AG09319 (cell line): ENCODE measurements at regions not wholly inside any gene's neighbourhood (a gene's known extent, or its start where the extent isn't known, plus 50 kb on each side); places are given as distances from the start of the nearest gene placed in this dataset.

Experiments
- DNase-seq: peaks from one replicate; pipeline ENCODE4 v3.0.0-alpha.2; 2010; ENCODE audit warnings: low read depth; ENCODE audit errors: extremely low read depth
- CTCF ChIP-seq: IDR thresholded peaks from 2 replicates; pipeline ENCODE4 v1.5.1; 2011; ENCODE audit warnings: low read depth, mild to moderate bottlenecking, inconsistent platforms, low read length, moderate library complexity

GRCh38 chr3:10614168-10614567, 108.8 kb upstream of the ATP2B2 start:
- TF ChIP-seq CTCF, result no peak

GRCh38 chr3:10615715-10616114, 110.3 kb upstream of the ATP2B2 start:
- TF ChIP-seq CTCF, result no peak
- no peak for DNase-seq

More at GRCh38 chr3:10614168-10614567, 108.8 kb upstream of the ATP2B2 start:
- DNase-seq, result no peak

DNA sequence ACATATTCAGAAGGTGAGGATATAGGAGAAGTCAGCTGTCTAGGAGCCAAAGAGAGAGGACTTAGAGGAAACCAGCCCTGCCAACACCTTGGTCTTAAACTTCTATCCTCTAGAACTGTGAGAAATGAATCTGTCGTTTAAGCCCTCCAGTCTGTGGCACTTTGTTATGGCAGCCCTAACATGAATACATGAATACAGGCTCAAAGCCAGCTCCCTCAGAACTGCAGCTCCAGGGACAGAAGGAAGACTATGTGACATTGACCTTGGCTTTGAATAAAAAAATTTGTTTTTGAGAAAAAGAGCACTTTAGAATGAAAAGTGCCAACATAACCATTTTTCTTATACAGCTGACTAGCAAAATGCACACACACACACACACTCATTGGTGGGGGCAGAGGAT, 110.9 kb upstream of the ATP2B2 start:
- TF ChIP-seq CTCF, result no peak
- DNase-seq, result no peak

DNA sequence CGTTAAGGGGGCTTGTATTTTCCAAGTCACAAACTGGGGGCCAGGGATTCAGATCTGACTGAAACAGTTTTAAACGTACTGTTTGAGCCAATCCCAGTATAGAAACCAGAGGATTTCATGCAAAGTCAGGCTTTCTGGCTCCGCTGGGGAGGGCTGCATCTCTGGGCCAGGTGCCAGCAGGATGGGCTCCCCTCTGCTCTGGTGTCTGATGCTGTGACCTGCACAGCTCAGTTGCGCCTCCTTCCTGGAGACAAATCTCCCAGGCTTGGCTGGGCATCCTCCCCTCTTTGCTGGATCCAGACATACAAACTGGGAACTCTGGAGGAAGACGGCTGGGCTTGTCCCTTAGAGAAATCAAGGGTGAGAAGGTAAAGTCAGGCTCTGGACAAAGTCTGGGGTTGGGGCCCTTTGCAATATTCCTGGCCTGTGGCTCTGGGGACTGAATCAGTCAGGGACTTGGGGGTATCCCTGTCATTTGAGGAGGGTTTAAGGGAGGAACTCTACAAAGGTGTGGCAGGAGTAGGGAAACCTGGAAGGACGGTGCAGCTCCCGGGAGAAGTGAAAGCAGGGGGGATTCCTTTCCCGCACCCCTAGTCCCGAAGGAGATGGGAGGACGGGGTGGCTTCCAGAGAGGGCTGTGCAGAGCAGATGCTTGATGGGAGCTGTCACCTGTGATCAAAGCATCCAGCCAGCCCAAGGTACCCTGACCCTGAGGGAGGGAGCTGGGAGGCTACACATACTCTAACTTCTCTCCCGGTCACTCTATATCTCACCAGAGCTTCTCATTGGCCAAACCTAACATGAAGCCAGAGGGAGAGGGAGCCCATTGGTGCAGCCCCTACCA, 114.8 kb upstream of the ATP2B2 start:
- DNase-seq, result no peak
- TF ChIP-seq CTCF, result no peak

DNA sequence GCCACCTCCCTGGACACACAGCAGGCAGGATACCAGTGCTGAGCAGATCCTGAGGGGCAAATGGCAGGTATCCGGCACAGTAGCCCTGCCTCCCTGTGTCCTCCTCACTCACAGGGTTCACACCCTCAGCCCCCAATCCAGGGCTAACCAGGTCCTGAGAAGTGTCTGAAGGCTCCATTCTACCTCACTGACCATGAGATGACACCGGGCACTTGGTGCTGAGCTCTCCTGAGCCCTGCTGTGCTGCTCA, 115.4 kb upstream of the ATP2B2 start:
- DNase-seq, result no peak
- TF ChIP-seq CTCF, result no peak

DNA sequence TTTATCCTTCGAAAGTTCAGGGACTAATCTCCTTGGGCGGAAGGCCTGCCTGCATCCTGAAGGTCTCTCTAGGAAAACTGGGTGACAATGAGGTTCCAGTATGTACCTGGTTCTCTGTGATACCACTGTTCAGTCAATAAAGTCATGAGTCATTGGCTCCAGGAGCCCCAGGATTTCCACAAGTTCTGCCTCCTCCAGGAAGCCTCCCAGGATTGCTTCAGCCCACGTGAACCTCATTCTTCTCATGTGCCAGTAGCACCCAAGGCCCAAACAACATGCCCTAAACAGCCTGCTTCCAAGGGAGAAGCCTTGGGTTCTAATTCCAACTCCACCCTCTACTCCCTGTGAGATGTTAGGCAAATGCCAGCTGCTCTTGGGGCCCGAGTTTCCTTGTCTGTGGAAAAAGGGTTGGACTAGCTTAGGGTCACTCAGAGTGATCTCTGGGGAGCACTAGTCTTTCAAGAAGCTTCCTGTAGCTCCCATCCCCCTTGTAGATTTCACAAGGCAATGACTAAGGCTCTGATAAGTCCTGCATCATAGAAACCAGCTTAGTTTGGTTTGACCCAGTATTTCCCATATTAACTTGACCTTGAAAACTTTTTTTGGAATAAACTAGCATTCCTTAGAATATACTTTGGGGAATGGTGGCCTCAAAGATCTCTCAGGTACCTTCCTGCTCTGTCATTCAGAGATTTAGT, 118.3 kb upstream of the ATP2B2 start:
- no peak for DNase-seq
- no peak for TF ChIP-seq CTCF

DNA sequence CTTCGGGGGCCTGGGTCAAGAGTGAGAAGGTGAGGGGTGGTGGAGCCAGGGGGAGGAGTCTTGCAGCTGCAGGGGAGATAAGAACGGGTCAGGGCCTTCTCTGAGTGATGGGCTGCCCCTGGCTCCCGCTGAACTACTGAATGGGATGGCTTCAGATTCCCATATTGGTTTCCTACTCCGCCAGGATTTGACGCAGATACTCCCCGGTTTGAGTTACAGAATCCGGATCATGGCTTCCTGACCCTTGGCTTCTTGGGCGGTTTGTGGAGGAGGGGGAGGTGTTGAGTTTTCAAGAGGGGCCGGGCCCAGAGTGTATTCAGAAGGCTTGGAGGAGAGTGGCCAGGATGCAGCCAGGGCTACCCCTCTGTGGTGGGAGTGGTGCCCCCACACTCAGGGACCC, 119.9 kb upstream of the ATP2B2 start:
- no peak for TF ChIP-seq CTCF
- no peak for DNase-seq
